ENCODE measurements at regions not wholly inside any gene's neighbourhood (a gene's known extent, or its start where the extent isn't known, plus 50 kb on each side); places are given as distances from the start of the nearest gene placed in this dataset.

GRCh38 chr2:8576525-8577167 lies 105.2 kb upstream of the ID2 start:
- DNase-seq = peak; percentile 75

GRCh38 chr2:8577573-8577972 lies 104.3 kb upstream of the ID2 start:
- DNase-seq = peak; percentile 52

DNA sequence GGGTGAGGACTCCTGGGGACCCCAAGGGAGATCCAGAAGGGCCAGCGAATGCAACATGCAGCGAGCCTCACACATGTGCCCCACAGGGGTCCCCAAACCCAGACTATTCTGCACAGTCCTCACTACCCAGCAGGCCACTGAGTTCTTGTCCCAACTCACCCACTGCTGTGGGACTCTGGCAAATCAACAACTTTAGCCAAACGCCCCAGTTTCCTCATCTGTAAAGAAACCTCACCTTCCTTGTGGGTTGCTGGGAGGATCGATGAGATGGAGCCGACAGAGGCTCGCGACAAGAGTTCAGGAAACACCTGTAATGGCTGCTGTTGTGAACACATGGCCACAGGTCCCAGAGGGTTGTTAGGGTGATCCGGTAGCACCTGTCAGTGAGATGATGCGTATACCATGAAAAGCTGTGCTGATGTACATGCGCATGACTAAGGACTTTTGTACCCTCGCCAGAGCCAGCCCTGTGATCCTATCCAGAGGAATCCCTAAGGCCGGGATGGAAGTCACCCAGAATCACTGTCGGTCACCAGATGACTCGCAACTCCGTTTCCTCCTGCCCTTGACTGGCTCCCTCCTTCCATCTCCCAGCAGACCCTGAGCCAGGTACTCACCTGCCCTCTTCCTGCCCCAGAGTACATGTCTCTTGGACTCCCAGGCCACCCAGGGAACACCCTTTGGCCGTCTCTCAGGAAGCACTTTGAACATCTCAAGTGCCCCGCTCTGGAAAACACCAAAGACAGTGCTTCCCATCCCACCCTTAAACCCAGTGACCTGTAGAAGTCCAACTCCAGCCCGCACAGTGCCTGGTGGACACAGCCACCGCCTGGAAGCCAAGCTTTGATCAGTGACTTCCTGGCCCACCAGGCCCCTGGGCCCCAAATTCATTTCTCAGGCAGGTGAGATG lies 103.3 kb upstream of the ID2 start:
- DNase-seq = peak; percentile 53

DNA sequence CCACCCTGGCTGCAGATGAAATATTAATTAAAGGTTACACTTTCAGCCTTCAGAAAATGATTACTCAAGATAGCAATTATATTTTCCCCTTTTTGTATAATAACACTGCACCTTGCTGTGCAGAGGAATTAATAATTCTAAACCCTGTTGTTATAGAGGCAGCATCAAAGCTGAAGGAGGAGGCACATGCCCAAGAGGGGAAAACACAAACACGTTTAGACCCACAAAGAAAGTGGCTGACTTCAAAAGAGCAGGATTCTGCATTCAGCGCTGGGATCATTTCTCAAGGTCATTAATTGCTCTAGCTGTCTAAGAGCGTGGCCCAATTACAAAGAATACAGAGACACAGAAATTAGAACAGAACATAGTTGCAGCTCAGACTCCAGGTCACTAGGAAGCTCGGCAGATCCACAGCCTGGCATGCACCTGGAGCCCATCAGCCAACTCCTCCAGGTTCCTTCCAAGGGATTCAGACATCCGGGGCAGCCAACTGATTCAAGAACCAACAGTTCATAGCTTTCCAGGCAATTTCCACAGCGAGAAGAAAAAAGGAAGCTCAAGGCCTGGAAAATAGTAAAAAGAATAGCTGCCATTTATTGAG lies 102.3 kb upstream of the ID2 start:
- DNase-seq = no peak

DNA sequence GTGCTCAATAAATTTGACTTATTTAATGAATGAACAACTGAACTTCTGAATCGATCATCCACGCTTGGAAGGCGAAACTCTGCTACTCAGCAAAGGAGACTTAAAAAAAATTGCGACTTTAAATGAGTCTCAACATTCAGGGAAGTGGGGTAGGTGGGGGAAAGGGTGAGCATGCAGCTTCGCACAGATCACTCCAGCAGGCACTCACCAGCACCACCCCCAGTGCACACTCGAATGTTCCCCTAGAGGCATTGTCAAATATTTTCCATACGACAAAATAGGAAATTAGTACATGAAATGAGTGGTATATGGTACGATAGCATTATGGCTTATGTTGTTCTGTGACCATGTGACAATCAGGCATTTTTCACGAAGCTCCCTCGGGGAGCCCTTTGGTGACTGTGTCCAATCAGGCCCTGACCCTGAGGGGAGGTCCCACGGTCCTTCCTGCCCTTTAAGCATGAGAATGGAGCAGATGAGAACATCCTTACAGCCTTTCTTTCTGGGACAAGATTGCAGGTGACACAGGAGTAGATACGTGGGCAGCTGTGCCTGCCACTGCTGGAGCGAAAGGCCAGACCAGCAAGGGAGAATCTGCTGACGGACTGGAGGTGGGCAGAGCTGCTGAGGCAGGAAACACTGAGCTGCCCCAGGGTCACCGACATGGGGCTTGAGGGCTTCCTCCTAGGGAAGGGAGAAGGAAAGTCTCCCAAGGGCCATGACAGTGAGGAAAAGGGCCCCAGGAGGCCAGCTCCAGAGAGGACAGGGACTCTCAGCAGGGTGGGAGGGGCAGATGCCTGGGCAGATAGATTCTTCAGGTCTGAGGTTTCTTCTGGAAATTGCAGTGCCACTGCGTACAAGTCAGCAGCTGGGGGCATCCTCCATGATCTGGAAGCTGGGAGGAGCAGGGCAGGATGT lies 101.3 kb upstream of the ID2 start:
- DNase-seq = no peak

GRCh38 chr2:8581234-8581561 lies 100.7 kb upstream of the ID2 start:
- no peak for DNase-seq

DNA sequence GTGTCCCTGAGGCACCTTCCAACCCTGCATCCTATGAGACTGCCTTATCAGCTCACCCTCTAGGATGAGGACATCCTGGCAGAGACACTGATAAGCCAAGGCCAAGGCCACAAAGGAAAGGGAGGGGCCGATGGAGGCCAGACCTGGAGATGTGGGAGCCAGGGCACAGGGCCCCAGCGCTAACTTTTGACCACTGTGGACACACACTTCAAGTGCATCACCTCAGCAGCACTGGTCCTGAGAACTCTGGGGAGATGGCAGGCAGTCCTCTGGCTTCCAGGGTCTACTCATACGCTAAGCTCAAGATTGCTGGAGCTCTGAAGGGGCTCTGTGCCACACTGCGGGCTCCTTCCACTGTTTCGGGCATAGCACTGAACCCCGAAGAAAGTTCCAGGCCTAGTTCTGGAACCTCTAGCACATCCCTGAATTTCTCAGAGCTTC lies 100.2 kb upstream of the ID2 start:
- no peak for DNase-seq

- peak; percentile 54 for DNase-seq
Measured at GRCh38 chr2:8582191-8582590, 99.7 kb upstream of the ID2 start.

- DNase-seq = peak; percentile 58
Measured at GRCh38 chr2:8582651-8583399, 99.0 kb upstream of the ID2 start.

GRCh38 chr2:8583400-8584173 lies 98.3 kb upstream of the ID2 start:
- peak; percentile 96 for DNase-seq

- DNase-seq = peak; percentile 55
Measured at GRCh38 chr2:8584174-8585066, 97.4 kb upstream of the ID2 start.

DNA sequence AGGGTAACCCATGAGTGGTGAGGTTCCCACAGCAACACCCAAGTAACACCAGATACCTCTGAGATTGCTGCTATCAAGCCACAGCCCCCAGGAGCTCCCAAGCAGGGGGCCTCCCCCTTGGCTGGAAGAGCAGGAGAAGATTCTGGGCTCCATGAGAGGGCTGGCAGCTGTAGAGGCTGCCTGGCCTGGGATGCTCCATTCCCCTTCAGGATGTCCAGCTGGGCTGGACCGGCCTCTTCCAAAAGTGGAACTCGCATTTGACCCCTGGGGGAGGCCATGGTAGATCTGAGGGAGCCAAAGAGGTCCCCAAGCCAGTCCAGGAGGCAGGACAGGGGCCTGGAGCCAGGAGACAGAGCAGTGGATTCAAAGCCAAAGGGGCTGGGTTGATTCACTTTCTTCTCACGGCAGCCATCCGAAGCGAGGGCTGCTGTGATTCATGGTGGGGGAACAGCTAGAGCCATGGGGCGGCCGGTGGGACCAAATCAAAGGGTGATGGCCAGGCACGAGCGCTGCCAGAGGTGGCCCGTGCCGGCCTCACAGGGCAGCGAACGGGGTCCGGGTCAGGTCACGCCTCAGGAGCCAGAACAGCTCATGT lies 95.3 kb upstream of the ID2 start:
- DNase-seq = no peak

GRCh38 chr2:8587251-8587791 lies 94.5 kb upstream of the ID2 start:
- no peak for DNase-seq

DNA sequence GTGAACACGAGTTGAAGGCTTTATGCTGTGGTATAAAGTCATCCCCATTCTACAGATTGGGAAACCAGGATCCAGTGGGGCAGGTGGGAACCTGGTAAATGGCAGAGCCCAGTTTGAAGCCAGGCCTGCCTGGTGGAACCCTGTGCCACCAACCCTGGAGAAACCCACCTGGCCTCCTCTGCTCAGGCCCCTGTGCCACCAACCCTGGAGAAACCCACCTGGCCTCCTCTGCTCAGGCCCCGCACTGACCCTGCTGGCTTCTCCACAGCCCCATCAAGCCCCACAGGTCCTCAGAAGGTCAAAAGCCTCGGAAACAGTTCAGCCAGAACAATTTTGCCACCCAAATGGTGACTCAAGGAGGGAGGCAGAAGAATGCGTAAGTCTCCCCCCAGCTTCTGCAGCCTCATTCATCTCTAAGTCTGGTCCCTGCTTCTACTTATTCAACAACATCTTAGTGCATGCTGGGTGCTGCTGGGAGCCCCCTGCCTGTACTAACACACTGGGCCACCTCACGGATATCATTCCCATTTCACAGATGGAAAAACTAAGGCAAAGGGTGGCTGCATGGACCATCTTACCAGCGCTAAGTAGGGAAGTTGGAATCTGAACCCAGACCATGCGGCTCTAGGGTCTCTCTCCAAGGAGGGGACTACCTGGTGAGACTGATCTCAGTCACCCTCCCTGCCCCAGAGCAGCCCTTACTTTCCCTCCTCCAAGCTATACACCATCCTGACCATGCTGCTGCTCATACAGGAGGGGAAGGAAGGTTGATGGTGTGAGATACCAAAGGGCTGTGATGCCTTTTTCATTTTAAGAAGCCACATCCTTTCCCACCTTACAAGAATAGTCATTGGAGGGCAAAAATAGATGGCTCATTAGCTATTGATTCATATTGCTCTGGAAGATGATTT lies 93.7 kb upstream of the ID2 start:
- DNase-seq = no peak

DNA sequence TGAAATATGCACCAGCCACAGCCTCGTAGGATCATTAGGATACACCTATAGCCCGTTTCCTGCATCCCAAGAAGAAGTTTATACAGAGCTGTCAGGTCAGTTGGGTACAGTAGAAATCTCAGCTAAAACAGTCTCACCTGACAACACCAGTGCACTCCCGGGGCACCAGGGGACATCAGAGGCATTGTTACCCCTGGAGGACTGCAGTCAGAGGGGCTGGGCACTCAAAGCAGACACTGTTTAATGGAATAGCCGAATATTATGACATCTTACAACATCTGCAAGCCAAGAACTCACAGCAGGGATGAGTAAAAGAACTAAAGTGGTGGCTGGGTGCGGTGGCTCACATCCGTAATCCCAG lies 93.0 kb upstream of the ID2 start:
- no peak for DNase-seq

- DNase-seq = no peak
Measured at GRCh38 chr2:8589721-8590120, 92.1 kb upstream of the ID2 start.

GRCh38 chr2:8590938-8591337 lies 90.9 kb upstream of the ID2 start:
- no peak for DNase-seq

- no peak for DNase-seq
Measured at GRCh38 chr2:8592736-8593135, 89.1 kb upstream of the ID2 start.

DNA sequence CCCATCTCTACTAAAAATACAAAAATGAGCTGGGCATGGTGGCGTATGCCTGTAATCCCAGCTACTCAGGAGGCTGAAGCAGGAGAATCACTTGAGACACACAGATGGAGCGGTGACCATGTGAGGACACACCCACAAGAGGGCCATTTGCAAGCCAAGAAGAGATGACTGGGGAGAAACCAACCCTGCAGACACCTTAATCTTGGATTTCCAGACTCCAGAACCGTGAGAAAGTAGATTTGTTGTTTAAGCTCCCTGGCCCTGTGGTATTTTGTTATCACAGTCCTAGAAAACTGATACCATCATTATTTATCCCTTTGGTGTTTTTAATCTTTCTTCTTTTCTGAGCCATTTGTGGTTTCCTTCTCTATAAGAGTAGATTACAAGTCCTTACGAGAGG lies 88.6 kb upstream of the ID2 start:
- DNase-seq = no peak
